ENCODE measurements at regions not wholly inside any gene's neighbourhood (a gene's known extent, or its start where the extent isn't known, plus 50 kb on each side); places are given as distances from the start of the nearest gene placed in this dataset.

GRCh38 chr16:50997679-50998078, 153.4 kb downstream of the SALL1 start:
- Mint-ChIP-seq H3K27me3 (peaks cover 12% of the 10 kb centered on the region), H3K4me1 (ENCODE audit: unreplicated experiment) (peaks cover 7% of the 10 kb centered on the region), H3K4me3 (no peak overlapping the region), H3K27ac (no peak overlapping the region), H3K9me3 (no peaks in the 10 kb centered on the region), H3K36me3 (no peaks in the 10 kb centered on the region)
- DNase-seq (ENCODE audit: extremely low spot score, unreplicated experiment): no peak
- TF ChIP-seq CTCF (conservative IDR thresholded peaks at IDR 0.05): no peak

GRCh38 chr16:50996830-50997186, 154.3 kb downstream of the SALL1 start:
- Mint-ChIP-seq H3K9me3 (no peaks in the 10 kb centered on the region), H3K36me3 (no peaks in the 10 kb centered on the region), H3K27me3 (peaks cover 12% of the 10 kb centered on the region), H3K4me3 (no peak overlapping the region), H3K27ac (no peak overlapping the region), H3K4me1 (ENCODE audit: unreplicated experiment) (peaks cover 7% of the 10 kb centered on the region)
- no peak for TF ChIP-seq CTCF (conservative IDR thresholded peaks at IDR 0.05)
- DNase-seq (ENCODE audit: extremely low spot score, unreplicated experiment): no peak

- no peak for TF ChIP-seq CTCF (conservative IDR thresholded peaks at IDR 0.05)
- DNase-seq (ENCODE audit: extremely low spot score, unreplicated experiment): no peak
- peaks cover 12% of the 10 kb centered on the region for H3K27me3 Mint-ChIP-seq
- no peak overlapping the region for H3K4me3 Mint-ChIP-seq
- H3K9me3 Mint-ChIP-seq: no peaks in the 10 kb centered on the region
- no peaks in the 10 kb centered on the region for H3K36me3 Mint-ChIP-seq
- H3K27ac Mint-ChIP-seq: no peak overlapping the region
- H3K4me1 Mint-ChIP-seq (ENCODE audit: unreplicated experiment): peaks cover 7% of the 10 kb centered on the region
Measured at GRCh38 chr16:50996166-50996829, 154.8 kb downstream of the SALL1 start.

GRCh38 chr16:50994995-50995394, 156.1 kb downstream of the SALL1 start:
- Mint-ChIP-seq H3K4me3 (no peak overlapping the region), H3K27ac (no peak overlapping the region), H3K27me3 (peaks cover 12% of the 10 kb centered on the region), H3K9me3 (no peaks in the 10 kb centered on the region), H3K4me1 (ENCODE audit: unreplicated experiment) (peaks cover 7% of the 10 kb centered on the region), H3K36me3 (no peaks in the 10 kb centered on the region)
- no peak for TF ChIP-seq CTCF (conservative IDR thresholded peaks at IDR 0.05)
- no peak for DNase-seq (ENCODE audit: extremely low spot score, unreplicated experiment)

- Mint-ChIP-seq H3K4me1 (ENCODE audit: unreplicated experiment) (peaks cover 7% of the 10 kb centered on the region), H3K36me3 (no peaks in the 10 kb centered on the region), H3K9me3 (peaks cover 5% of the 10 kb centered on the region), H3K4me3 (no peak overlapping the region), H3K27ac (no peak overlapping the region), H3K27me3 (peaks cover 18% of the 10 kb centered on the region)
- TF ChIP-seq CTCF (conservative IDR thresholded peaks at IDR 0.05): no peak
- no peak for DNase-seq (ENCODE audit: extremely low spot score, unreplicated experiment)
Measured at GRCh38 chr16:50992350-50993032, 158.6 kb downstream of the SALL1 start.

All from type B pancreatic cell (in vitro differentiated cells).